ENCODE measurements at regions not wholly inside any gene's neighbourhood (a gene's known extent, or its start where the extent isn't known, plus 50 kb on each side); places are given as distances from the start of the nearest gene placed in this dataset.

GRCh38 chr10:124222318-124222987 is 129.1 kb upstream of the CHST15 start:
- no peak for TF ChIP-seq CTCF (IDR thresholded peaks at IDR 0.05)
- no peak for TF ChIP-seq POLR2A (IDR thresholded peaks at IDR 0.05)
